22Rv1 (cell line): ENCODE measurements at regions not wholly inside any gene's neighbourhood (a gene's known extent, or its start where the extent isn't known, plus 50 kb on each side); places are given as distances from the start of the nearest gene placed in this dataset.

ENCODE experiments used
- H3K27ac ChIP-seq: fragments of 450-650 bp; 2 replicates; pipeline ENCODE4 v1.5.1; 2017
- CTCF ChIP-seq: fragments of 450-650 bp; IDR thresholded peaks from 2 replicates; pipeline ENCODE4 v1.5.1; 2017; ENCODE audit warnings: mild to moderate bottlenecking
- ZFX ChIP-seq: fragments of 450-650 bp; IDR thresholded peaks from 2 replicates; pipeline ENCODE4 v1.6.1; 2017; ENCODE audit warnings: antibody characterized with exemption, borderline replicate concordance

DNA sequence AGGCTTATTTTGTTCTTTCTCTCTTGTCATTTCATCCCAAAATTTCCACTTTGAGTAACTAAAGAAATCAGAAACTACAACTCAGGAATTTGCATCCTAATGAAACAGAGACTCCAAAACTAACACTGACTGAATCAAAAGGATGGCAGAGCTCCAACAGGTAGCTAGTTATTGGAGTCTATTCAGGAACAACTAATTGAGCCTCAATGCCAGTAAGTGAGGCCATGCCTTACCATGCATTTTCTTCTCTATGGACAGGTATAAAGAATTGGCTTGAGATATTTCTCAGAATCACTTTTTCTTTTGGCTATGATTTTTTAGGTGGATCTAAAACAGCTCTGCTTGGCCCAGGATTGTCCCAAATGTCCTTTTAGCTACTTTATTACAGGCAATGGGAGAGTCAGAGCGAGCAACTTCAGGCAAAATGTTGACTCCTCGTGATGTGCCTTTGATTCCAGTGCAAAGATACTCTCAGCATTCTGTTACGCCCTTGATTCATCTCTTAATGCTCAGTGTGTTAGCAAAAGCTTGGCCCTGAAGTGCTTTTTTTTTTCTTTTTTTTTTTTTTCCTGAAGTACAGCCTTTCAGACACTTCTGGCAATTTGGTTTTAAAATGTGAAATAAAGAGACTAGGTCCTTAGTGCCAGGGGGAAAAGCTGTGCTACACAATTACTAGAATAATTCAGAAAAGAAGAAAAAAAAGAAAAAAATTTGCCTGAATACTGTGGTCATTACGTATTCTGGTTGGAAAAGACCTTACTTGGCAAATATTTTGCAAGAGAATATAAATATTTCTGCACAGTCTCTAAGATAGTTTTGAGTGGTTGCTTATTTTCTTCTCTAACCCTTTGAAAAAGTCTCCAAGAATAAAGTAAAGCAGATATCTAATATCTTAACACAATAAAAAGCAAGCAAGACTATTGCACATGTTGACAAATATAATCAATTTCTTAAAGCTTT is 423.7 kb downstream of the ANXA1 start:
- H3K27ac ChIP-seq: peak overlapping the region; percentile 22
- TF ChIP-seq CTCF (no peak), ZFX (no peak)

DNA sequence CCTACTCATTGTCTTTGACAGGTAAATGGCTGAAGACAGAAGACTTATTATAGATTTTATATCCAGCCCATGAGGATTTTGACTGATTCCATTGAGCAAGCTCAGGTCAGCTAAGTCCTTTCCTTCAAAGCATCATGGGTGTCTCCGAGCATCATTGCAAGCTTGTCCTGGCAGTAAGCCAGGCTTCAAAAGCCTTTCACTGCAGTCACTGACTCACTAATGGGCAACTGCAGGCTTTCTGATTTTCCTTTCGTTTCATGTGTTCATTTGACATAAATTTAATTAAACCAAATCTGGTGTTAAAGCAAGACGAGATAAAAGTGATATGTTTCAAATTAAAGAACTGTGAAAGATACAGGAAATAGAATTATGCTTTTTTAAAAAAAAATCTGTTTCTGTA is 426.2 kb downstream of the ANXA1 start:
- H3K27ac ChIP-seq: peak overlapping the region; percentile 80
- no peak for TF ChIP-seq CTCF
- TF ChIP-seq ZFX: no peak

DNA sequence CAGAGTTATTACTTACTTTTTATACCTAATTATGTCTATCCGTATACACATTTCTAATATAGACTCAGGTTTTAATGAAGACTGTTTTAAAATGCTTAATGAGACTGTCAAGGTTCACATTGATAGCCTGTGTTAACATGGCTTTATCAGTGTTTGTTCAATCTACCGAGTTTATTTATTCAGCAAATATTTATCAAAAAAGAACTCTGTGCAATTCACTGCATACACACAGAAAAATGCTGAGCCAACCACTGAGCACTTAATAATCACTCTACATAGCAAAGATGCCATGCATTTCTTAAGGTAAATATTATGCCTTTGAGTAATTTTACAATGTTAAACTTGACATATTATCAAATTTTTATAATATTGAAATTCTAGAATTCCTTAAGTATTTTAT is 428.2 kb downstream of the ANXA1 start:
- TF ChIP-seq CTCF: no peak

DNA sequence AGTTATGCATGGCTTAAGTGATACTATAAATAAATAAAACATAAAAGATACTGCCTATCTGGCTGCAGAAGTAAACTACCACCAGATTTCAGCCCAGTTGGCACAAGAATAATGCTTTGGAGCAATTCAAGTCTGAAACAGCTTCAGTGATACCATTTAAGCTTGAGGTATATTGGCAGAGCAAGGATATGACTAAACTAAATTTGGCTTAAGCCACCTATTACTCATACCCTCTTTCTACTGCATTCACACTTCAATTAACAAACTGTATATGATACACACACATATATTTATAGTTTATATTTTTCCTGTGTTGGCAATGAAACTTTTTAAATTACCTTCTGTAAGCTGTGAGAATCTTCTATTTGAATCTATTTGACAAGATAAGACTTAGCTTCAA is 431.9 kb downstream of the ANXA1 start:
- TF ChIP-seq ZFX (no peak), CTCF (no peak)
- peak overlapping the region; percentile 80 for H3K27ac ChIP-seq

More for the DNA sequence above, 428.2 kb downstream of the ANXA1 start:
- peak overlapping the region; percentile 80 for H3K27ac ChIP-seq

DNA sequence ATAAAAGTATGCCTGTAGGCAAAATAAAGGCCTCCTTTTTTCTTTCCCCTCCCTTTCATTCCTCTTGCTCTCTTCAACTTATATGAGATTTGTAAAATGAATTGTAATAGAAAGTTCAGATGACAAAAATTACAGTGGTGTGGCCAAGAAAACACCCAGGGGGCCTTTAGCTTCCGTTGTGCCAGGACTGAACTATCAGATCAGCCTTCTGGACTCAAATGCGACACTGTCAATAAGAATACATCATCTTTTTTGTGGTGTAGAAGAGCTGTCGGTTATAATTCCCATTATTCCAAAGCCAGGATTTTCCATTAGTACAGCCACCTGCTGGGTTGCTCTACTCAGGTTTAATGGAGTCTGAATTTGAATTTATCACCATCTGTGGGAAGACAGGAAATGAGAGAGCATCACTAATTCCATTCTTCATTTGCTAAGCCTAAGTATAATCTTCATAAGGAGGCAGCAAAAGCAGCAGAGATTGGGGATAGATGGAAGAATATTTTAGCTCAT is 443.4 kb downstream of the ANXA1 start:
- H3K27ac ChIP-seq: no peak overlapping the region
- no peak for TF ChIP-seq CTCF
- TF ChIP-seq ZFX: no peak

GRCh38 chr9:73596321-73596720 is 444.7 kb downstream of the ANXA1 start:
- TF ChIP-seq ZFX: no peak
- peak overlapping the region; percentile 83 for H3K27ac ChIP-seq

DNA sequence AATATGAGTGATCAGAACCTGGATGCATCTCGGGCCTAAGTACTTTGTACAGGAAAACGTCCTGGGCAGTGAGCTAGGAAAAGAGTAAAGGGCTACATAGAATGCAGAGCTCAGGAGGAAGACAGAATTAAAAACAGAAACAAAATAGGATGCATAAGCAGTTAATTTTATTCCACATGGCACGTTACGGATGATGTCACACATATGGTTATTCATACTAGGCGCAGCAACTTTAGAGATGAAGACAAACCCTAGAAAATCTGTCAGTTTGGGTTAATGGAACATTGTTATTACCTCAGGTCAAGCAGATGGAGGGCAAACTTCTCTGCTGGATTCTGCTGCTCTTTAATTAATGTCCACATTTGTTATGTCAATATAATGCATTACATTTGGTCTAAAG is 445.4 kb downstream of the ANXA1 start:
- peak overlapping the region; percentile 83 for H3K27ac ChIP-seq

More for the DNA sequence above, 445.4 kb downstream of the ANXA1 start:
- TF ChIP-seq ZFX (no peak), CTCF (no peak)
